ENCODE measurements at regions not wholly inside any gene's neighbourhood (a gene's known extent, or its start where the extent isn't known, plus 50 kb on each side); places are given as distances from the start of the nearest gene placed in this dataset.

DNA sequence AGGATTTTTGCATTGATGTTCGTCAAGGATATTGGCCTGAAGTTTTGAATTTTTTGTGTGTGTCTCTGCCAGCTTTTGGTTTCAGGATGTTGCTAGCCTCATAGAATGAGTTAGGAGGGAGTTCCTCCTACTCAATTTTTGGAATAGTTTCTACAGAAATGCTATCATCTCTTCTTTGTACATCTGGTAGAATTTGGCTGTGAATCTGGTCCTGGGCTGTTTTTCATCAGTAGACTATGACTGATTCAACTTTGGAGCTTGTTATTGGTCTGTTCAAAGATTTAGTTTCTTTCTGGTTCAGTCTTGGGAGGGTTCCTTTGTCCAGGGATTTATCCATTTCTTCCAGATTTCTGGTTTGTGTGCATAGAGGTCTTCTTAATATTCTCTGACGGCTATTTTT is 166.7 kb downstream of the ST6GAL2 start:
- TF ChIP-seq, protein P1, sequence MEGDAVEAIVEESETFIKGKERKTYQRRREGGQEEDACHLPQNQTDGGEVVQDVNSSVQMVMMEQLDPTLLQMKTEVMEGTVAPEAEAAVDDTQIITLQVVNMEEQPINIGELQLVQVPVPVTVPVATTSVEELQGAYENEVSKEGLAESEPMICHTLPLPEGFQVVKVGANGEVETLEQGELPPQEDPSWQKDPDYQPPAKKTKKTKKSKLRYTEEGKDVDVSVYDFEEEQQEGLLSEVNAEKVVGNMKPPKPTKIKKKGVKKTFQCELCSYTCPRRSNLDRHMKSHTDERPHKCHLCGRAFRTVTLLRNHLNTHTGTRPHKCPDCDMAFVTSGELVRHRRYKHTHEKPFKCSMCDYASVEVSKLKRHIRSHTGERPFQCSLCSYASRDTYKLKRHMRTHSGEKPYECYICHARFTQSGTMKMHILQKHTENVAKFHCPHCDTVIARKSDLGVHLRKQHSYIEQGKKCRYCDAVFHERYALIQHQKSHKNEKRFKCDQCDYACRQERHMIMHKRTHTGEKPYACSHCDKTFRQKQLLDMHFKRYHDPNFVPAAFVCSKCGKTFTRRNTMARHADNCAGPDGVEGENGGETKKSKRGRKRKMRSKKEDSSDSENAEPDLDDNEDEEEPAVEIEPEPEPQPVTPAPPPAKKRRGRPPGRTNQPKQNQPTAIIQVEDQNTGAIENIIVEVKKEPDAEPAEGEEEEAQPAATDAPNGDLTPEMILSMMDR (IDR thresholded peaks at IDR 0.05 in 2 of 3, conservative IDR thresholded peaks at IDR 0.05 in 1 of 3; ENCODE audit: borderline replicate concordance in 1 of 3, insufficient read depth in 1 of 3, low read depth in 2 of 3, low read length in 2 of 3), result no peak
- TF ChIP-seq SRF (IDR thresholded peaks at IDR 0.05; ENCODE audit: low read depth) (no peak), EZH2phosphoT487 (IDR thresholded peaks at IDR 0.05; ENCODE audit: borderline replicate concordance) (no peak), POLR2AphosphoS5 (IDR thresholded peaks at IDR 0.05; ENCODE audit: low read depth, low read length) (no peak), POLR2A (IDR thresholded peaks at IDR 0.05; ENCODE audit: borderline replicate concordance, extremely low read depth, insufficient read depth, insufficient read length) (no peak)

Measured in HCT116 (cell line).